ENCODE measurements at regions not wholly inside any gene's neighbourhood (a gene's known extent, or its start where the extent isn't known, plus 50 kb on each side); places are given as distances from the start of the nearest gene placed in this dataset.

- TF ChIP-seq CTCF (IDR thresholded peaks at IDR 0.05; ENCODE audit: poor library complexity): no peak
- no peak for TF ChIP-seq EZH2 (IDR thresholded peaks at IDR 0.05; ENCODE audit: borderline replicate concordance)
- TF ChIP-seq EZH2phosphoT487 (IDR thresholded peaks at IDR 0.05; ENCODE audit: low read depth, severe bottlenecking, unreplicated experiment): no peak
These were observed 1246.6 kb upstream of the LRRTM1 start for GRCh38 chr2:81551040-81551634.
